NCI-H187 treated with DMSO at 0.1 percent for 48 hours (cell line): ENCODE measurements at regions not wholly inside any gene's neighbourhood (a gene's known extent, or its start where the extent isn't known, plus 50 kb on each side); places are given as distances from the start of the nearest gene placed in this dataset.

Experiments
- DNase-seq: peaks from one replicate; lab custom pipeline; 2025; lab: John Stamatoyannopoulos, UW

DNA sequence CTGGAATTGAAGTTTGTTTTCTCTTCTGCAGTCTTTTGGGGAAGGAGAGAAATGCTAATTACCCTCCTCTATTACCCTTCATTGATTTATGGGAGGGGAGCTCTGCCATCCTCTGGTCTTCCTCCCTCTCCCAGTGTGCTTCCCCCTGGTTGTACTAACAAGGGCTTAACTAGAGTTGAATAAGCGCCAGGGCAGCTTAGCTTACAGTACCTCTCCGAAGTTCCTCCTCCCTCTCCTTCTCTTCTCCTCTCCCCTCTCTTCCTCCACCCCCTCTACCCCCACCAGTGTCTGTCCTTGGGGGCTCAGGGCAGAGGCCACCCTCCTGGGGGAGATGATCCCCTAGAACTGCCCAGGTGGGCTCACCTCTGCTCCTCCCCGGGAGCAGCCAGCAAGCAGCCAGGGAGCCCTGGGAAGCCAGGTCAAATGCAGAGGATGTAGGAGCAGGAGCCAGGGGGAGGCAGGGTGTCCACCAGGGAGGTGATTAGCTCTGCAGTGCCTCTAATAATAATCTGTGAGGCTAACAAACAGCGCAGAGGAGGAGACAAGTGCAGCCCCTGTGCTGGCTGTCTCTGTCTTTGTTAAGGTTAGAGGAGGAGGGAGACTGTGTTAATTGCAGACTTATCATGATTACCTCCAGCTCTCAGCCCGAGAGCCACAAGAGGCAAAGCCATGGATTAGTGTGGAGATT, 191.6 kb upstream of the CADM1 start:
- DNase-seq, result no peak

DNA sequence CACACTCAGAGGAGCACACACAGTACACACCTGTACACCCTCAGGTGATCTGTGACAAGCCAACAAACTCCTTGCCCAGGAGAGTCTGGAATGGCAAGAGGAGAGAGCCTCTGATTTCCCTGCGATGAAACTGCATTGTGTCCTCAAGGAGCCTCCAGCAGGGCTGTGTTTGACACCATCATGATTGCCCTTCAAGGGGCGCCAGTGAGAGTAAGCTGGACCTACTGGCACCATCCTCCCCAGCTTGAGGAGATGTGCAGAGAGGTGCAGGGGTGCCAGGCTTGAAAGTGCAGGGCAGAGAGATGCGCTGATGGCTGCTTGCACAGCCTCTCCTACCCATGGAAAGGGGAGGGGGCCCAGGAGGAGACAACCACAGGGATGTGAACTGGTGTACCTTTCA, 188.8 kb upstream of the CADM1 start:
- no peak for DNase-seq

DNA sequence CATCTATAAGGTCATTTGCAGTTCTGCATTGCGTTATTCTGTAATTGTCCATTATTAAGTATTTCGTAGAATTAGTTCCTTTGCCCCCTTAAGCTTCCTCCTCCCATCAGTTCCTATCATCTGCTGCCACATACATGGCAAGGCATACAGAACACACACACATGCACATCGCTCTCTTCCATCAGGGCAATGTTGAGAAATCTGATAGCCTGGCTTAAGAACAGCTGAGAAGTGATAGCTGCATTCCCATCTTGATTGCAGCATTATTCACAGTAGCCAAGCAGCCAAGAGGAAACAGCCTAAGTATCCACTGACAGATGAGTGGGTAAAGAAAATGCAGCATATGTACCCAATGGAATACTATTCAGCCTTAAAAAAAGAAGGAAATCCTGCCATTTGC, 186.8 kb upstream of the CADM1 start:
- no peak for DNase-seq

DNA sequence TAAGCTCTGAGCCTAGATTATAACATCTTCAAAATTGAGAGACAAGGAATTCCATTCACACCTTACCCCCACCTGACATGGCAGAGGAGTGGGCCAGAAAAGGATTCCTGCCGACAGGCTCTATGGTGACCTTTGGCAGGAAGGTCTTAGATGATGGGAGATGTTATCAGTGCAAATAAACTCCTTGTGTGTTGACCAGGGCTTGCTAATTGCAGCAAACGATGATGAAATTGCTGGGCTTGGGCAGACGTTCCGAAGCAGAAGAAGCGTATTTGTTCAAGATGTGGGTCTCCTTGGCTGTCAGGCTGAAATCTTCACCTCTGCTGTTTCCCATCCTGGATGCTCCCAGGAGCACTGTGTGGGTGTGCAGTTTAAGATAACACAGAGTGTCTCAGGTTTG, 183.7 kb upstream of the CADM1 start:
- DNase-seq, result no peak

DNA sequence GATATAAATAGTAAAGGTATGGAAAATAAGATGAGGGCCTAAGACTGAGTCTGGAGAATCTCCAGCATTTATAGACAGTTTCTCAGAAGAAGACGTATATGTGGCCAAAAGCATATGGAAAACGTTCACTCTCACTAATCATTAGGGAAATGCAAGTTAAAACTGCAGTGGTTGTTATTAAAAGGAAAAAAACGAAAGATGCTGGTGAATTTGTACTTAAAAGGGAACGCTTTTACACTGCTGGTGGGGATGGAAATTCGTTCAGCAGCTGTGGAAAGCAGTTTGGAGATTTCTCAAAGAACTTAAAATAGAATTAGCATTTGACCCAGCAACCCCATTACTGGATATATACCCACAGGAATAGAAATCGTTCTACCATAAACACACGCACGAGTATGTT, 180.5 kb upstream of the CADM1 start:
- DNase-seq, result no peak

- DNase-seq, result no peak
Observed at GRCh38 chr11:115684135-115684534, 179.9 kb upstream of the CADM1 start.

GRCh38 chr11:115682888-115683287, 178.7 kb upstream of the CADM1 start:
- DNase-seq, result no peak

DNA sequence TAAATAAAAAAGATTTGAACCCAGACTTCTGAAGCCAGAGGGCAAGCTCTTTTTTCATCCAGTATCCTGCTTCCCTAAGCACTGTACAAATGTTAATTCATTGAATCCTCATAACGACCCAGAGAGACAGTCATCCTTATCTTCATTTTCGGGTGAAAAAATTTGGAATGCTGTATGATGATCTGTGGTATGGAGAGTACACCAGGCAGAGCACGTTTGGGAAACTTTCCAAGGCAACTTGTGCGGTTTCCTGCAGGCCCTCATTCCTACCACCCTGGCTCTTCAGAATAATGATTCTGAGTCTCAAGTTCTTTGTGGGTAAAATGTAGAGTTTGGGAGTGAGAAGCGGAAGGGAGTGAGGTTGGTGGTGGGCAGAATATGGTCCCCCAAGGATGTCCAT, 177.9 kb upstream of the CADM1 start:
- DNase-seq, result no peak

GRCh38 chr11:115679945-115680344, 175.7 kb upstream of the CADM1 start:
- DNase-seq, result no peak

GRCh38 chr11:115678942-115679341, 174.7 kb upstream of the CADM1 start:
- no peak for DNase-seq

- no peak for DNase-seq
Observed at GRCh38 chr11:115677190-115677589, 173.0 kb upstream of the CADM1 start.

DNA sequence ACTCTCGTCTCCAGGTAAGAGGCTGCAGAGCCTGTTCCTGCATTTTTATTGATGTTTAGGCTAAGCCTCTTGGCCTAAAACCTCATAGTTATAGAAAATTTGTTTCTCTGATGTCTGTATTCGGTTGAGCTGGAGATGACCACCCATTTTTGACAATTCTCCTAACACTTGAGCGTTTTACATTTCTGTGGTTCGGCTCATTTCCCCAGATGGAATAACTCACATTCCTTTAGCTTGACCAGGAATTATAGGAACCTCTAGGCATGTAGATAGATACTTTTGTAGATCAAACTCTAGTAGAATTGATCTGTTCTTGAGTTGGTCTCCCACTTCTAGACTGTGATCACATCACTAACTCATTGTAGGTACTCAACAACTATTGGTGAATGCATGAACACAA, 172.6 kb upstream of the CADM1 start:
- no peak for DNase-seq

DNA sequence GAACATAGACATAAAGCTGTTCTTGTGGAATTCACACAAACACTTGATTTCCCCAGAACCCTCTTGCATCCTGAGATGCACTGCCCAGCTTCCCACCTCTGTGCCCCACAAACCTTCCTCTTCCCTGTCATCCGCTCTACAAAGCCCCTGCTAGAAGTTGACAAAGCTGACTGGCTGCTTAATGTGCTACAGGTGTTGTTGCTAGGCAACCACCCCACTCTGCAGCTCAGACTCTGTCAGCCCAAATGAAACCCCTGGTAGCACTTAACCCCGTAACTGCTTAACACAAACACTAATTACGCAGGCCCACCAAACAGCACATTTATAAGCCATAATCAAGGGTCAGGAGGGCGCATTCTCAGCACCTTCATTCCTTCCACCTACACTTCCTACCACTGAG, 172.0 kb upstream of the CADM1 start:
- DNase-seq, result no peak

GRCh38 chr11:115674937-115675544, 170.8 kb upstream of the CADM1 start:
- DNase-seq, result no peak

DNA sequence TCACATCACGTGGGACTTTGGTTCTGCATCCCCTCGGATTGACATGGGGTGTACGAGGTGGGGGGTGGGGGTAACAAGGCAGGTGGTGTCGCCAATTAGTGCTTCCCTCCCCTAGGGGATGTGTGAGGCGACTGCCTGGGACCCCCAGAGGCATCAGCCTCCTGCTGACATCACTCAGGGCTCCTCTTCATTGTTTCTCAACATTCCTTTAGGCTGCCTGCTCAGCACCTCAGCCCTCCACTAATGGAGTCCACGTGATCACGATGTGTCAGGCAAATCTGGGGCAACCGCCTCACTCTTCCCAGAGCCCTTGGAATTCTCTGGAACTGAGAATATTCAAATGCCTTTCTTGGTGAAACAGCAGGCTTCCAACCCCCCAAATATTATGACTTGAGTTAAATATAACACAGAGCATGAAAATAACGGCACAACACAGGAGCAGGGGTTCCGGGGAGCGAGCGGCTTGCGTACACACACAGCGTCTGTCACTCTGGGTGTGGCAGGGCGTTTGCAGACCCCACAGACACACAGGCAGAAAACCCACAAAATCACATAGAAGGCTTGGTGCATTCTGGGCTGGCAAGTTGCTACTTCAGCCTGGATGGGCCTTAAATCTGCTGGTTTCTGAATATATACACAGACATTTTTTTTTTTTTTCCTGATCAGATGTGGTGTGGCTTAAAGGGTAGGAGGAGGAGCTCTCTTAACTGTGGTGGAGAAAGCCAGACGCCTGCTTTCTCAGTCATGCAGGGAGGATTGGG, 170.1 kb upstream of the CADM1 start:
- no peak for DNase-seq

DNA sequence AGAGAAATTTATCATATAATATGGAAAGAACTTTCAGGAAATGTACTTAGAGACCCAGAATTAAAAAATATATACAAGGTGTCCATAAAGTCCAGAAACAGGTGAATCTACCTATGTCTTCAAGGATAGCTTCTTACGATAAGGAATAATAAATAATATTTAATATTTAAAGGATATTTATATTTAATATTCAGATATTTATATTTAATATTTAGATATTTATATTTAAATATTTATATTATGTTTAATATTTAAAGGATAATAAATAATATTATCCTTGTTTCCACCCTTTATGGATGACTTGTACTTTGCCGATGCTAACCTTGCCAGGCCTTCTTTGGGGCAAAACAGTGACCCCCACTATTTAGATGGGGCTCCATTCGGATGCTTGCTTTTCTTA, 169.5 kb upstream of the CADM1 start:
- DNase-seq, result no peak

DNA sequence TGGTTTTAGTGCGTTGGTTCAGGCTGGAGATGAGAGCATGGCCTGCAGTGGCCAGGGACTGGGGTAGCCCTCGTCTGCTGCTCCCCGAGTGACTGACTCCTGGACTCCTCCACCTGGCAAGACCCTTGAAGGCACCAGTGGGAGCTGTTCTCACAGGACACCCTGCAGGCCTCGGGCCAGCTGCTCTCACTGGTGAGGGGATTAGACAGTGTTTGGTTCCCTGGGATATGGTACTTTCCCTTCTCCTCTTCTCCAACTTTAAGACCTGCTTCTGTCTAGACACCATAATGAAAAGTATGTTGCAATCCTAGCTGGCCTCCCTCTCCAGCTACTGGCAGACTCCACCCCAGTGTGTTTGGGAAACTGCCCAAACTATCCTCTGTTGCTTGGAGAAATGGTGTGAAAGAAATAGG, 168.8 kb upstream of the CADM1 start:
- DNase-seq, result no peak

DNA sequence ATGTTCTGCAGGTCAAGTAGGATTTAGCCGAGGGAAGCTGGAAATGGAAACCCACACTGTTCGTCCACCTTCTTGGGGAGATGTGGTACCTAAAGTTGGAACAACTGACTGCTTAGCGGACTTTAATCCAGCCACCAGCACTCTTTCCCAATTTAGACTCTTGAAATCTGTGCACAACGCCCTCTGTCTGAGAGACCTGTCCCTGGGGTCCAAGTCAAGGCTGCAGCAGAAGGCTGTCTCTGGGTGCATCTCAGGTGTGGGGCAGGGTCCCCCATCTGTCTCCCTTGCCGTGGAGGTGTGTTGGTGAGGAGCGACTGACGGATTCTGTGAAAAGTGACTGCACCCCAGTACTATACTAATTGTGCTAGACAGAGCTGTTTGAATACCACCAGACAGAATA, 168.2 kb upstream of the CADM1 start:
- no peak for DNase-seq

DNA sequence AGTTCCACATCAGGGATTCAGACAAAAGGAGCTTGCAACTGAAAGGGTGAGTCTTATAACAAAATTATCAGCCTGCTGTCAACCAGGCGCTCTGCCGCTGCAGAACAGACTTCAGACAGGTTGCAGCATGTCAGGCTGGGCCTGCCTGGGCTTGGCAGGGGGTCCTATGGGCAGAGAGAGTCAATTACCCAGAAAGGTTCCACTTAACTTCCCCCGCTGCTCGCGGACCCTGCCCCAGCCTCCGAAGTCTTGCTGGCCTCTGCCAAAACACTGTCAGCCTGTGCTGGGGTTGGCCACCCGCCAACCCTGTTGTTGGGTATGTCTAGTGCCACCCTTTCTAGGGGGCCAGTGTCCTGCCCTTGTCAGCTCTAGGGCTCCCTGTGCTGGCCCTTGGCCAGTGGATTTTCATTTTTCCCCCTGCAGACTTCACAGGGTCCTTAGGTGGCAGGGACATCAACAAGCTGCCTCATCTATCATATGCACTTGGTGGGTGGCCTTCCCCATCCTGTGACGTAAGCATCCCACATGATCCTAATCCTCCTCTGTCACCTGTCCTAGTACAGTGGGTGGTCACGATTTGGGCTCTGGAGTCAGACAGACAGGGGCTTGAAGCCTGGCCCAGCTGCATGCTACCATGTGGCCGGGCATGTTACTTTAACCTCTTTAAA, 166.5 kb upstream of the CADM1 start:
- DNase-seq, result no peak

- DNase-seq, result no peak
Observed at GRCh38 chr11:115665958-115666357, 161.7 kb upstream of the CADM1 start.

- no peak for DNase-seq
Observed at GRCh38 chr11:115665175-115665821, 161.1 kb upstream of the CADM1 start.

- DNase-seq, result no peak
Observed at GRCh38 chr11:115664313-115664712, 160.1 kb upstream of the CADM1 start.
